PC-9 (cell line): ENCODE measurements at regions not wholly inside any gene's neighbourhood (a gene's known extent, or its start where the extent isn't known, plus 50 kb on each side); places are given as distances from the start of the nearest gene placed in this dataset.

Experiments
- BruUV-seq: library from RNA; stranded (reverse); fragments of 400-500 nt; replicated peaks from 2 replicates; lab custom pipeline; 2021; lab: Mats Ljungman, UMichigan
- CTCF ChIA-PET: fragments of 300-600 bp; sonication (Branson Sonifier 250); formaldehyde crosslinking; loops from one replicate; lab custom pipeline; 2022; ENCODE audit warnings: antibody characterized with exemption; lab: Charles Lee
- POLR2A ChIA-PET: fragments of 300-600 bp; sonication (Branson Sonifier 250); formaldehyde crosslinking; loops from one replicate; lab custom pipeline; 2022; ENCODE audit warnings: antibody characterized with exemption; ENCODE audit not compliant: unreplicated experiment; lab: Charles Lee
- DNase-seq, 2 experiments: peaks; one replicate each; pipeline versions ENCODE4 v3.0.0 to v3.0.0-alpha.2; 2015 to 2022; ENCODE audit warnings: mixed read lengths in 1 of 2
- H2AFZ ChIP-seq: fragments of 200-600 bp; sonication (generic); 2 replicates; pipeline ENCODE4 v1.8.1; 2017; ENCODE audit warnings: antibody characterized with exemption
- H3F3A ChIP-seq: fragments of 200-600 bp; sonication (generic); 2 replicates; pipeline ENCODE4 v1.8.1; 2017; ENCODE audit warnings: antibody characterized with exemption, mild to moderate bottlenecking, low read depth; ENCODE audit not compliant: insufficient read depth
- H3K27ac ChIP-seq: fragments of 200-600 bp; sonication (generic); 2 replicates; pipeline ENCODE4 v1.6.1; 2016; ENCODE audit warnings: mixed run types
- H3K27me3 ChIP-seq: fragments of 200-600 bp; sonication (generic); 2 replicates; pipeline ENCODE4 v1.6.1; 2016; ENCODE audit warnings: low read depth, mixed run types; ENCODE audit not compliant: insufficient read depth
- H3K36me3 ChIP-seq: fragments of 200-600 bp; sonication (generic); 2 replicates; pipeline ENCODE4 v1.6.1; 2016; ENCODE audit warnings: low read depth, mixed run types
- H3K4me1 ChIP-seq: fragments of 200-600 bp; sonication (generic); replicated peaks from 2 replicates; pipeline ENCODE4 v1.6.1; 2016; ENCODE audit warnings: mixed run types; ENCODE audit not compliant: insufficient read depth
- H3K4me2 ChIP-seq: fragments of 200-600 bp; sonication (generic); 2 replicates; pipeline ENCODE4 v1.6.1; 2017; ENCODE audit warnings: mixed run types
- H3K4me3 ChIP-seq: fragments of 200-600 bp; sonication (generic); 2 replicates; pipeline ENCODE4 v1.6.1; 2016; ENCODE audit warnings: mixed run types
- H3K79me2 ChIP-seq: fragments of 200-600 bp; sonication (generic); 2 replicates; pipeline ENCODE4 v1.6.1; 2017; ENCODE audit warnings: low read depth, mixed run types
- H3K9me2 ChIP-seq: fragments of 200-600 bp; sonication (generic); 2 replicates; pipeline ENCODE4 v1.8.1; 2017; ENCODE audit warnings: mild to moderate bottlenecking; ENCODE audit not compliant: insufficient read depth
- H3K9me3 ChIP-seq: fragments of 200-600 bp; sonication (generic); 2 replicates; pipeline ENCODE4 v1.8.1; 2016; ENCODE audit warnings: low read depth; ENCODE audit not compliant: insufficient read depth
- H4K20me1 ChIP-seq: fragments of 200-600 bp; sonication (generic); 2 replicates; pipeline ENCODE4 v1.8.1; 2017; ENCODE audit not compliant: insufficient read depth
- CTCF ChIP-seq: fragments of 200-600 bp; sonication (generic); conservative IDR thresholded peaks from 2 replicates; pipeline ENCODE4 v1.6.1; 2017; ENCODE audit warnings: mixed run types, antibody characterized with exemption, mild to moderate bottlenecking, moderate library complexity
- EZH2 ChIP-seq: fragments of 200-600 bp; sonication (generic); IDR thresholded peaks from 2 replicates; pipeline ENCODE4 v1.8.0; 2017; ENCODE audit warnings: antibody characterized with exemption, low read depth
- intact Hi-C: fragments of 100-400 bp; cut with micrococcal nuclease; formaldehyde crosslinking; loops from one replicate; pipeline ENCODE4 v1.10.0; 2022; ENCODE audit not compliant: unreplicated experiment

- Histone ChIP-seq H3K9me3 (no peaks in the 10 kb centered on the region), H3K36me3 (no peaks in the 10 kb centered on the region), H3F3A (peaks cover 34% of the 10 kb centered on the region), H3K9me2 (no peaks in the 10 kb centered on the region), H4K20me1 (no peaks in the 10 kb centered on the region), H3K27me3 (no peaks in the 10 kb centered on the region), H3K4me3 (no peak overlapping the region), H3K4me2 (no peak overlapping the region), H3K27ac (no peak overlapping the region), H3K4me1 (peaks cover 59% of the 10 kb centered on the region), H2AFZ (no peak overlapping the region), H3K79me2 (no peaks in the 10 kb centered on the region)
- TF ChIP-seq CTCF (no peak), EZH2 (no peak)
- CTCF ChIA-PET, result no interaction called here
- DNase-seq, result no peak
- POLR2A ChIA-PET, result no interaction called here
- no TSS peak for BruUV-seq
- intact Hi-C loops, result no loop called here
Observed at GRCh38 chr5:159507055-159507454, 176.8 kb upstream of the IL12B start.

GRCh38 chr5:159507661-159508060 is 177.4 kb upstream of the IL12B start:
- Histone ChIP-seq H3F3A (peaks cover 38% of the 10 kb centered on the region), H3K27me3 (no peaks in the 10 kb centered on the region), H2AFZ (no peak overlapping the region), H3K79me2 (no peaks in the 10 kb centered on the region), H3K9me3 (no peaks in the 10 kb centered on the region), H3K4me2 (no peak overlapping the region), H3K27ac (no peak overlapping the region), H3K4me3 (no peak overlapping the region), H3K36me3 (no peaks in the 10 kb centered on the region), H4K20me1 (no peaks in the 10 kb centered on the region), H3K9me2 (no peaks in the 10 kb centered on the region), H3K4me1 (peaks cover 63% of the 10 kb centered on the region)
- TF ChIP-seq CTCF, result no peak
- BruUV-seq, result no TSS peak
- DNase-seq, result no peak
- ChIA-PET POLR2A (no interaction called here), CTCF (no interaction called here)
- intact Hi-C loops, result no loop called here

DNA sequence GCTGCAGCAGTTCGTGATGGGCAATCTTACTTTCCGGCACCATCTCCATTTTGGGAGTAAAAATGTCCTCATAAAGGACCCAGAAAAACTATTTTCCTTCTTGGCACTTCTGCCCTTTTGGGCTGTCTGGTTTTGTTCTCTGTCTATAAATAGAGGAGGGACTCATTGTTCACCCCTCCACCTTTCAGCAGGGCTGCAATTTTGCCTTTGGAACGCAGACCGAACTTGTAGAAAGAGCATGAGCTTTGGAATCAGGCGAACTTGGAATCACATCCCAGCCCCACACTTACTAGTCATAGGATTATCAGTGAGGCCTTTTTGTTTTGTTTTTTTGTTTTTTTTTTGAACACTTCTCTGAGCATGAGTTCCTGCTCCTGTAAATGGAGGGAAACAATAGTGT is 178.1 kb upstream of the IL12B start:
- CTCF ChIA-PET, result no interaction called here
- Histone ChIP-seq H3K4me1 (peaks cover 60% of the 10 kb centered on the region), H3K27ac (no peak overlapping the region)

More for the DNA sequence above, 178.1 kb upstream of the IL12B start:
- intact Hi-C loops, result no loop called here
- H2AFZ ChIP-seq, result no peak overlapping the region
- H3K79me2 ChIP-seq, result no peaks in the 10 kb centered on the region
- DNase-seq, result no peak
- H3K27me3 ChIP-seq, result no peaks in the 10 kb centered on the region
- H4K20me1 ChIP-seq, result no peaks in the 10 kb centered on the region
- no TSS peak for BruUV-seq
- no peaks in the 10 kb centered on the region for H3K9me2 ChIP-seq
- H3F3A ChIP-seq, result peaks cover 36% of the 10 kb centered on the region
- no peaks in the 10 kb centered on the region for H3K36me3 ChIP-seq
- no peak overlapping the region for H3K4me2 ChIP-seq
- POLR2A ChIA-PET, result no interaction called here
- no peak overlapping the region for H3K4me3 ChIP-seq
- TF ChIP-seq CTCF (no peak), EZH2 (no peak)
- no peaks in the 10 kb centered on the region for H3K9me3 ChIP-seq
